OCI-LY1 (cell line): ENCODE measurements at regions not wholly inside any gene's neighbourhood (a gene's known extent, or its start where the extent isn't known, plus 50 kb on each side); places are given as distances from the start of the nearest gene placed in this dataset.
"Not testable (repeated sequence)": the region's sequence is repeated elsewhere in the genome, so short reads cannot be mapped to it uniquely, and the experiment has no call there.

Source experiments
- H2AFZ ChIP-seq: fragments of 200-600 bp; sonication (generic), shearing (Covaris generic); 2 replicates; pipeline ENCODE4 v1.6.0; 2014; ENCODE audit warnings: antibody characterized with exemption, mild to moderate bottlenecking, low read length
- H3F3A ChIP-seq: fragments of 200-600 bp; sonication (generic), shearing (Covaris generic); 2 replicates; pipeline ENCODE4 v1.6.0; 2014; ENCODE audit warnings: mild to moderate bottlenecking, antibody characterized with exemption, low read length, moderate library complexity; ENCODE audit not compliant: insufficient read depth
- H3K27ac ChIP-seq: fragments of 200-600 bp; sonication (generic); 2 replicates; pipeline ENCODE4 v1.5.1; 2014; ENCODE audit warnings: low read length, mixed run types, mild to moderate bottlenecking, low read depth; ENCODE audit not compliant: poor library complexity, severe bottlenecking
- H3K27me3 ChIP-seq: fragments of 200-600 bp; sonication (generic); 2 replicates; pipeline ENCODE4 v1.6.0; 2014; ENCODE audit warnings: antibody characterized with exemption, mild to moderate bottlenecking, low read length, moderate library complexity; ENCODE audit not compliant: insufficient read depth
- H3K36me3 ChIP-seq: fragments of 200-600 bp; sonication (generic); 2 replicates; pipeline ENCODE4 v1.6.1; 2014; ENCODE audit warnings: mild to moderate bottlenecking, antibody characterized with exemption, low read length, moderate library complexity, mixed read lengths; ENCODE audit not compliant: insufficient read depth
- H3K4me1 ChIP-seq: fragments of 200-600 bp; sonication (generic); 2 replicates; pipeline ENCODE4 v1.5.1; 2014; ENCODE audit warnings: mild to moderate bottlenecking, low read length, moderate library complexity; ENCODE audit not compliant: insufficient read depth, severe bottlenecking
- H3K4me2 ChIP-seq: fragments of 200-600 bp; sonication (generic), shearing (Covaris generic); 2 replicates; pipeline ENCODE4 v1.6.1; 2014; ENCODE audit warnings: low read length
- H3K4me3 ChIP-seq: fragments of 200-600 bp; sonication (generic); 2 replicates; pipeline ENCODE4 v1.5.1; 2014; ENCODE audit warnings: low read length, low read depth, mild to moderate bottlenecking, mixed read lengths; ENCODE audit not compliant: poor library complexity, severe bottlenecking
- H3K79me2 ChIP-seq: fragments of 200-600 bp; shearing (Covaris generic); 2 replicates; pipeline ENCODE4 v1.6.1; 2016; ENCODE audit warnings: mixed run types, low read length, mixed read lengths; ENCODE audit not compliant: insufficient read depth
- H3K9ac ChIP-seq: fragments of 200-600 bp; sonication (generic), shearing (Covaris generic); 2 replicates; pipeline ENCODE4 v1.6.1; 2014; ENCODE audit warnings: mild to moderate bottlenecking, low read length, mixed read lengths
- H3K9me2 ChIP-seq: fragments of 200-600 bp; sonication (generic), shearing (Covaris generic); 2 replicates; pipeline ENCODE4 v1.6.1; 2014; ENCODE audit warnings: low read depth, mild to moderate bottlenecking, low read length, mixed read lengths
- H3K9me3 ChIP-seq: fragments of 200-600 bp; shearing (Covaris generic); 2 replicates; pipeline ENCODE4 v1.6.1; 2014; ENCODE audit warnings: low read length, mixed read lengths
- H4K20me1 ChIP-seq: fragments of 200-600 bp; sonication (generic), shearing (Covaris generic); 2 replicates; pipeline ENCODE4 v1.6.0; 2016; ENCODE audit warnings: mild to moderate bottlenecking, low read length; ENCODE audit not compliant: insufficient read depth
- CTCF ChIP-seq: fragments of 200-600 bp; sonication (generic), shearing (Covaris generic); IDR thresholded peaks from 2 replicates; pipeline ENCODE4 v1.5.1; 2017; ENCODE audit warnings: mild to moderate bottlenecking, antibody characterized with exemption, low read length, moderate library complexity, mixed read lengths
- EZH2 ChIP-seq: fragments of 200-600 bp; sonication (generic), shearing (Covaris generic); IDR thresholded peaks from 2 replicates; pipeline ENCODE4 v1.8.0; 2017; ENCODE audit warnings: borderline replicate concordance, mixed run types, mild to moderate bottlenecking, antibody characterized with exemption, low read length, moderate library complexity, mixed read lengths

GRCh38 chr20:19876828-19877460 lies 118.9 kb downstream of the RIN2 start:
- Histone ChIP-seq H3F3A (no peaks in the 10 kb centered on the region), H3K9ac (no peak overlapping the region), H3K4me2 (no peak overlapping the region), H3K4me1 (no peaks in the 10 kb centered on the region), H2AFZ (no peak overlapping the region), H3K9me2 (no peaks in the 10 kb centered on the region), H3K27me3 (no peaks in the 10 kb centered on the region), H3K9me3 (no peaks in the 10 kb centered on the region), H4K20me1 (no peaks in the 10 kb centered on the region), H3K4me3 (no peak overlapping the region), H3K79me2 (no peaks in the 10 kb centered on the region), H3K27ac (no peak overlapping the region), H3K36me3 (no peaks in the 10 kb centered on the region)
- TF ChIP-seq CTCF: no peak
- TF ChIP-seq EZH2: no peak

- not testable (repeated sequence) for H3K79me2 ChIP-seq, H3K9ac ChIP-seq, H4K20me1 ChIP-seq, H3K27ac ChIP-seq, H3K9me2 ChIP-seq, H3K36me3 ChIP-seq, H3K27me3 ChIP-seq, H3K4me2 ChIP-seq, H2AFZ ChIP-seq, H3K4me1 ChIP-seq, H3K9me3 ChIP-seq, H3F3A ChIP-seq, H3K4me3 ChIP-seq
These were observed 121.8 kb downstream of the RIN2 start for GRCh38 chr20:19879874-19880255.

GRCh38 chr20:19880256-19881079 lies 122.4 kb downstream of the RIN2 start:
- H3K4me1 ChIP-seq: no peaks in the 10 kb centered on the region
- H3K4me2 ChIP-seq: no peak overlapping the region
- no peak overlapping the region for H3K27ac ChIP-seq
- H3K4me3 ChIP-seq: no peak overlapping the region
- TF ChIP-seq CTCF (no peak), EZH2 (no peak)
- no peaks in the 10 kb centered on the region for H3K27me3 ChIP-seq
- no peaks in the 10 kb centered on the region for H3F3A ChIP-seq
- no peak overlapping the region for H2AFZ ChIP-seq
- H3K9me3 ChIP-seq: no peaks in the 10 kb centered on the region
- no peaks in the 10 kb centered on the region for H3K9me2 ChIP-seq
- H3K9ac ChIP-seq: no peak overlapping the region
- H3K79me2 ChIP-seq: no peaks in the 10 kb centered on the region
- H4K20me1 ChIP-seq: no peaks in the 10 kb centered on the region
- H3K36me3 ChIP-seq: no peaks in the 10 kb centered on the region
